ENCODE measurements at regions not wholly inside any gene's neighbourhood (a gene's known extent, or its start where the extent isn't known, plus 50 kb on each side); places are given as distances from the start of the nearest gene placed in this dataset.

DNA sequence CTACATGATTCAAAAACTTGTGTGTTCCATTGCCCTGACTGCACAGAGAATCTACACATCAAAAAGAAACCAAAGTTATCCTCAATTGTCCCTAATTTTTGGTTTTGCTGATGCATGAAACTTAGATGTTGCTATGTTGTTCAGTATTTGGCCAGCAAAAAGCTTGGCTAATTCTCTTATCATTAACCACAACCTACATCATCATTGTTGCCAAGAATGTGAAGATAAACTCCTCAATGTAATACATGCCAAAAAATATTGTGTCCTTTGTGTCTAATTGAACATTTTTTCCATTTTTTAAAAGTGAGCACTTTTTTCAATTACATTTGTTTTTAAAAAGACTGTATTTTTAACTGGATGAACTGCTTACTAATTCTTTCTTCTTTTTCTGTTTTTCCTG is 268.0 kb upstream of the SEMA3D start:
- TF ChIP-seq, protein P1, sequence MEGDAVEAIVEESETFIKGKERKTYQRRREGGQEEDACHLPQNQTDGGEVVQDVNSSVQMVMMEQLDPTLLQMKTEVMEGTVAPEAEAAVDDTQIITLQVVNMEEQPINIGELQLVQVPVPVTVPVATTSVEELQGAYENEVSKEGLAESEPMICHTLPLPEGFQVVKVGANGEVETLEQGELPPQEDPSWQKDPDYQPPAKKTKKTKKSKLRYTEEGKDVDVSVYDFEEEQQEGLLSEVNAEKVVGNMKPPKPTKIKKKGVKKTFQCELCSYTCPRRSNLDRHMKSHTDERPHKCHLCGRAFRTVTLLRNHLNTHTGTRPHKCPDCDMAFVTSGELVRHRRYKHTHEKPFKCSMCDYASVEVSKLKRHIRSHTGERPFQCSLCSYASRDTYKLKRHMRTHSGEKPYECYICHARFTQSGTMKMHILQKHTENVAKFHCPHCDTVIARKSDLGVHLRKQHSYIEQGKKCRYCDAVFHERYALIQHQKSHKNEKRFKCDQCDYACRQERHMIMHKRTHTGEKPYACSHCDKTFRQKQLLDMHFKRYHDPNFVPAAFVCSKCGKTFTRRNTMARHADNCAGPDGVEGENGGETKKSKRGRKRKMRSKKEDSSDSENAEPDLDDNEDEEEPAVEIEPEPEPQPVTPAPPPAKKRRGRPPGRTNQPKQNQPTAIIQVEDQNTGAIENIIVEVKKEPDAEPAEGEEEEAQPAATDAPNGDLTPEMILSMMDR (conservative IDR thresholded peaks at IDR 0.05; ENCODE audit: low read length) = no peak
- no peak for TF ChIP-seq EZH2phosphoT487 (IDR thresholded peaks at IDR 0.05; ENCODE audit: borderline replicate concordance)

Data from Loucy (cell line).